GM18868 (cell line): ENCODE measurements at regions not wholly inside any gene's neighbourhood (a gene's known extent, or its start where the extent isn't known, plus 50 kb on each side); places are given as distances from the start of the nearest gene placed in this dataset.
"Not testable (repeated sequence)": the region's sequence is repeated elsewhere in the genome, so short reads cannot be mapped to it uniquely, and the experiment has no call there.

Experiments used
- ATAC-seq: cut with Tn5 transposase; IDR thresholded peaks from one replicate; pipeline ENCODE4 v1.9.1; 2021; ENCODE audit warnings: mild to moderate bottlenecking, moderate library complexity; ENCODE audit not compliant: unreplicated experiment

DNA sequence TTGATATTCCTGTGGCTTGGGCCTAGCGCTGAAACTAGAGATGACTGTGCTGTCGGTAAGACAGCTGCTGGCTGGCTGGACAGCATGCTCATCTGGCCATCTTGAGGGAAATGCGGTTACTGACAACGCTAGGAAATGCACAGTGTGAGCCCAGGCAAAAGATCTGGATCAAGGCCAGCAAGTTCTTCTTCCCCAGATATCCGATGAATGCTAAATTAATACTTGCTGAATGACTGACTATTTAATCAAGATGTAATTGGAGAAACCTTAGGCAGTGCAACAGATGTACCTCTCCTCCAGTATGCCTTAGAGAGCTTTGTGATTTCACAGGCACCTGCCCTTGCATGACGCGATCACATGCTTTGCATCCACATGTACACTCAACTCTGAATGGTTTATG is 659.1 kb downstream of the EFNA5 start:
- ATAC-seq, result no peak

DNA sequence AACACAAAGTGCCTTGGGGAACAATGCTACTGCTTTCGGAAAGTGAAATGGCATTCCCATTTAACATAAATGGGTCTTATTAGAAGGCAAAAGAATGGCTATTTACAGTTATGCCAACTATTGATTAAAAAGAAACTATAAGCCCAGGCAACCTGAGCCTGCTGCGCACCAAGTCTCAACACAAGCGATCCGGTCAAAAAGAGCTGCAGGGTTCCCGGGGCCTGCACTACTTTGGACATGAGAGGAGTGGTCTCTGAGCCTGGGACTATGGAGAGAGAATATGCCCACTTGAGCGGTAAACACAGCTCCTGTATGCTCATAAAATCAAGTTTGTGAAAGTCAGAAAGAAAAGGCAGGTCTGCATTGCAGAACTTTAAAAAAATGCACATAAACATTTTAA is 660.7 kb downstream of the EFNA5 start:
- no peak for ATAC-seq

DNA sequence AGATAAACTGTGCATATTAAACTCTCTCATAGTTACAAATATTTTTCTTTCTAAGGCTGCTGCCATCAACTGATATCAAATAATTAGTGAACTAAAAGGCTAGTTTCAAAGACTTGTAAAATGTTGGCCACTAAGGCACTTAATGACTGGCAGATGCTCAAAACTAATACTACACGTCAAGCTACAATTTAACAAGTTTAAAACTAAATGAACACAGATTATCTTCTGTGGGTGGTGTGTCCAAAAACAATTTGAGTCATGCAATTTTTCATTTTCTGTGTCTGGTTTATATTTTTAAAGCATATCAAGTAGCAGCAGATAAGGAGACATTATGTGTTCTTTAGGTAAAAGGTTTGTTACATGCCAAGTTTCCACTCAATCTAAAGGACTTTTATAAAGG is 665.1 kb downstream of the EFNA5 start:
- ATAC-seq, result no peak

DNA sequence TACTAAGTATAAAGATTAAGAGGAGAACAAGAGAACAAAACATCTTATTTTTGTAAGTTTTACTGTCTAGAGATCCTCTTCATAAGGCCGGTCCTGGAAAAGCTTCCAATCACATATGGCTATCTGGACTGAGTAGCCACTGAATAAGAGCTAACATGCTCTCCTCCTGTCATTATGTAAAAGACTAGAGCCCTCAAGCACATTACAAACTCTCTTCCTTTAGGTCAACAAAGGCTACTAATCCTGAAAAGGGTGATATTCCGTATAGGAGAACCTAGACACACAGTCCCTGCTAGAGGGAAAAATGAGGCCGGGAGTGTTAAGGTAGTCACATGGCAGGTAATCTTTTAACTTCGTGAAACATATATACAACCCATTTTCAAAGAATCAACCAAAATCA is 665.6 kb downstream of the EFNA5 start:
- ATAC-seq, result no peak

DNA sequence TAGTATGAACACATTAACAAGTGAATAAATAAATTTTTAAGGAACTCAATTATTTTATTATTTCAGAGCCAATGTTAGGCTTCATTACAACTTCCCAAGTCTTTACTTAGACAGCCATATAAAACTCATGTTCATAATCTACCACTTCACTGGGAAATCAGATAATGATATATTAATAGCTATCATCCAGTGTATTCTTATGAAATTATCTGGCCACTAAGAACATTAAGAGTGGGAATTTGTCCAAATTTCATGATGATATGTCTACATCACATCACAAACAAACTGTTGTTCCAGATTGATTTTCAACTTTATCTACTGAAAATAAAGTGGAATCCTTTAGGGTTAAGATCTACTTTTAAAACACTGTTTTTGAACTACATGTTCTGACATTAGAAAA is 668.6 kb downstream of the EFNA5 start:
- no peak for ATAC-seq

DNA sequence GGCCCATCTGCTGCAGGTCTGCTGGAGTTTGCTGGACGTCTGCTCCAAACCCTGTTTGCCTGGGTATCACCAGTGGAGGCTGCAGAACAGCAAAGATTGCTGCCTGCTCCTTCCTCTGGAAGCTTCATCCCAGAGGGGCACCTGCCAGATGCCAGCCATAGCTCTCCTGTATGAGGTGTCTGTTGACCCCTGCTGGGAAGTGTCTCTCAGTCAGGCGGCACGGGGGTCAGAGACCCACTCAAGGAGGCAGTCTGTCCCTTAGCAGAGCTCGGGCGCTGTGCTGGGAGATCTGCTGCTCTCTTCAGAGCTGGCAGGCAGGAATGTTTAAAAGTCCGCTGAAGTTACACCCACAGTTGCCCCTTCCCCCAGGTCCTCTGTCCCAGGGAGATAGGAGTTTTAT is 671.2 kb downstream of the EFNA5 start:
- ATAC-seq, result not testable (repeated sequence)

DNA sequence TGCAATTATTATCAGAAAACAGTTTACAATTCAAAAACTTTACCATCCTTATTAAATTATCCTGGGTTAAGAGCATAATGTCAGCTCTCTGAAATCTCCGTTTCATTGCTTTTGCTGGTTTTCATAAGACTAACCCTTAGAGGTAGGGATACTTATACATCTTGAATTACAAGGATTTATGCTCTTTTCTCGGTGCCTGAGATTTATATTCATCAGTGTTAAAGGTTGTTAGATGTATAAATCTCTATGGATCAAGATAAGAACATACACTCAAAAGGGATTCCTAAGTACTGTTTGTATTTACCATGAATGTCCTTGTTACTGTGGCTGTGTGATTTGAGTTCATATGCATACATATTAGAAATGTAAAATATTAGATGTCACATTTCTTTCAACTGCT is 684.7 kb downstream of the EFNA5 start:
- ATAC-seq, result no peak

DNA sequence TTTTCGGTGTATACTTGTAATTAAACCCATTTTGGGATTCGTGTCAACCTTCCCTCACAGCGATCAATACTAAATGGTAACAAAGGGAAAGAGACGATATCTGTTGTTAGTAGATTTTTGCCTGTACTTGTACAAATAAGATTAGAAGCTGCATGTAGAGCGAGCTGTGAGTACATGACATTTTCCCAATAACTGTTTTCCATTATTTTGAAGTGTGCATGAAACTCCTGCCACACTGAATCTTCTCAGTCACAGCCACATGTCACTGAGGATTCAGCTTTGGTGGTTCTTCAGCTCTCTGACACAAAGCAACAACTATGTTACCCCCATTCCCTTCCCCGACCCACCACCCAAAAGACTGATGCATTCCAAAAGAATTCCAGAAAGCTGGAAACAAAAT is 685.6 kb downstream of the EFNA5 start:
- no peak for ATAC-seq

DNA sequence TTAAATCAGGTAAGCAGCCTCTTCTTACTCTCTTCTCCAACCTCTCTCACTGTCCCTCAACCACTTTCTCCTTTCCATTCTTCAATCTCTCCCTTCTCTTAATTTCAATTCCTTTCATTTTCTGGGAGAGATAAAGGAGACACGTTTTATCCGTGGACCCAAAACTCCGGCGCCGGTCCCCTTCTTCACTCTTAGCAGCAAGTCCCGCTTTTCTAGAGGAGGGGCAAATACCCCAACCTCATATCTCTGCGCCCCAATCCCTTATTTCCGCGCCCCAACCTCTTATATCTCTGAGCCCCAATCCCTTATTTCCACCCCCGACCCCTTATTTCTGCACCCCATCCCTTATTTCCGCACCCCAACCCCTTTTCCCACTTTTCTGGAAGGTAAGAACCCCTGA is 691.6 kb downstream of the EFNA5 start:
- ATAC-seq, result not testable (repeated sequence)

DNA sequence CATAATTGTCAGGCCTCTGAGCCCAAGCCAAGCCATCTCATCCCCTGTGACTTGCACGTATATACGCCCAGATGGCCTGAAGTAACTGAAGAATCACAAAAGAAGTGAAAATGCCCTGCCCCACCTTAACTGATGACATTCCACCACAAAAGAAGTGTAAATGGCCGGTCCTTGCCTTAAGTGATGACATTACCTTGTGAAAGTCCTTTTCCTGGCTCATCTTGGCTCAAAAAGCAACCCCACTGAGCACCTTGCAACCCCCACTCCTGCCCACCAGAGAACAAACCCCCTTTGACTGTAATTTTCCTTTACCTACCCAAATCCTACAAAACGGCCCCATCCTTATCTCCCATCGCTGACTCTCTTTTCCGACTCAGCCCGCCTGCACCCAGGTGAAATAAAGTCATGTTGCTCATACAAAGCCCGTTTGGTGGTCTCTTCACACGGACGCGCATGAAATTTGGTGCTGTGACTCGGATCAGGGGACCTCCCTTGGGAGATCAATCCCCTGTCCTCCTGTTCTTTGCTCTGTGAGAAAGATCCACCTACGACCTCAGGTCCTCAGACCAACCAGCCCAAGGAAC is 692.1 kb downstream of the EFNA5 start:
- ATAC-seq, result not testable (repeated sequence)

DNA sequence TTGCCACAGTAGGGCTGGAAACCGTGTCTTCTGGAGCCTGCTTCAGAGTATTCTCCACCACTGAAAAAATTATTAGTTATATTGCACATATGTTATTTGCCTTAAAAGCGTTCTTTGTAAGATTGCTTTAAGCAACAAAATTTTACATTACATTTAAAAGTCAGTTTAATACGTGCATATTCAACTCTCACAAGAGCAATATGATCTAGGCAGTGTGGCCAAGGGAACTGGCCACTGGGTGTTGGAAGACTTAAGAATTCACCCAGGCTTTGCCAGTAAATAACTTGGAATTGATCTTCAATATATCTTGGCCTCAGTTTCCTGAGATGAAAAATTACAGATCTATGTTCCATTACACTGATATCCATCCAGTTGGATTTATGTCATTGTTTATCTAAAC is 694.4 kb downstream of the EFNA5 start:
- ATAC-seq, result no peak

DNA sequence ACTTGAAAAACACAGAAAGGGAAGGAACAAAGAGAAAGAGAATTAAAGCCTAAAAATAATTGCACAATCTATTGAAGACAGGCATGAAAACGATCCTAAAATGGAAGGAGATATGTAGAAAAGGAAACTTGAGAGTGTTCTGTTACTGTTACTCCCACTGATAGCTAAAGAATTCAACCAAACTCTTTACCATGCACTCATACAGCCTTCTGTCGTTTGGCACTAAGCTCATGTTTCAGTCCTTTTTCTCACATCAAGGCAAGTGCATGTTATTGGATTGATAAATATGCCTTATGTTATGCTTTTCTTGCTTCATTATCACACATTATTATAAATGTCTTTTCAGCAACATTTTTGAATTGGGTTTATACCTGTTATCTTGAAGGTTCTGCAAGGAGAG is 696.5 kb downstream of the EFNA5 start:
- ATAC-seq, result no peak

DNA sequence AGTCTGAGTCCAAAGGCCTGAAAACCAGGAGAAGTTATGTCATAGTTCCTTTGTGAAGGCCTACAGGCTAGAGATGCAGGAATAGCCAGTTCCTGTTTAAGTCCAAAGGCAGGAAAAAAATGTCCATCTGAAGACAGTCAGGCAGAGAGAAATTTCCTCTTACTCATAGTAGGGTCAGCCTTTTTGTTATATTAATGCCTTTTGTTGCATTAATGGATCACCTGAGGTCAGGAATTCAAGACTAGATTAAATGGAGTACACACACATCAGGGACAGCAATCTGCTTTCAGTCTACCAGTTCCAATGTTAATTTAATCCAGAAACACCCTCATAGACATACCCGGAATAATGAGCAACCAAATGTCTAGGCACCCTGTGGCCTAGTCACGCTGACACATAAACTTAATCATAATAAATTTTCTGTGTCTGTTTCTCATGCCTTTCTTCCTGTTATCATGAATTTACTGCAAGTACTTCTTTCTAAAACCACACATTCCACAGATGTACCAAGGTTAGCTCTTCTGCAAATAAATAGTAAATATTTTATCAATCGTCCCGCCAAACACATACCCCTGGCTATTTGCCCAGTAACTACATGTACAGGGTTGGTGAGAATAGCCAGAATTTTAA is 703.9 kb downstream of the EFNA5 start:
- ATAC-seq, result no peak

DNA sequence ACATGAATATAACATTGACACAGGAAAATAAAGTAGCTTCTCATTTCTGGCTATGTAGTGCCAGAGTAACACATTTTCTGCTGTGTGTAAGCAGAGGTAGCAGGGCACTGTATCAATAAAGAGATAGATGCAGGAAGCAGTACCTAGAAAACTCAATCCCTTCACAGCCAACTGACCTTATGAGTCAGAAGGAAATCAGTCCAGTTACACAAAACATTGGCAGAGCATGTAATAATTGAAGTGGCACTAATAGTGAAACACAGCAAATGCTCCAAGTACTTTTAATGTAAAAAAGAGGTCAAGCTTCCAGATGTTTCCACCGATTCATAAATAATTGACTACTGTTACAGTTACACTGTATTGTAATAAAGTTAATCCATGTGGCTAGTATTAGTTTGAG is 706.6 kb downstream of the EFNA5 start:
- ATAC-seq, result no peak

DNA sequence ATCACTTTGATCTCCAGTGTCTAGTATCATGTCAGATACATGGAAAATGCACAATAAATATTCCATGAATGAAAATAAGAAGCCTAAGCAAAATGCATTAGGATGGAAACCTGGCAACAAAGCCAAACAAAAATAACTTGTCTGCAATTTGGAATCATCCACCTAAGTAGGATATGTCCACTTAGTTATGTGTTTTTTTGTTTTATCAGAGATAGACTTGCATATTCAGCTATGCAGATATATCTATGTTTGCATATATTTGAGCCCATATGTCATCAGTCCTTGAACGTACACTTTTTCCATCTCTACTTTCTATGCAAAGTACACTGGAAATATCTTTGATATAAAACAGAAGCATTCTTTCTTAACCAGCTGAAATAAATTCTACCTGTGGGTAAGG is 707.1 kb downstream of the EFNA5 start:
- no peak for ATAC-seq

DNA sequence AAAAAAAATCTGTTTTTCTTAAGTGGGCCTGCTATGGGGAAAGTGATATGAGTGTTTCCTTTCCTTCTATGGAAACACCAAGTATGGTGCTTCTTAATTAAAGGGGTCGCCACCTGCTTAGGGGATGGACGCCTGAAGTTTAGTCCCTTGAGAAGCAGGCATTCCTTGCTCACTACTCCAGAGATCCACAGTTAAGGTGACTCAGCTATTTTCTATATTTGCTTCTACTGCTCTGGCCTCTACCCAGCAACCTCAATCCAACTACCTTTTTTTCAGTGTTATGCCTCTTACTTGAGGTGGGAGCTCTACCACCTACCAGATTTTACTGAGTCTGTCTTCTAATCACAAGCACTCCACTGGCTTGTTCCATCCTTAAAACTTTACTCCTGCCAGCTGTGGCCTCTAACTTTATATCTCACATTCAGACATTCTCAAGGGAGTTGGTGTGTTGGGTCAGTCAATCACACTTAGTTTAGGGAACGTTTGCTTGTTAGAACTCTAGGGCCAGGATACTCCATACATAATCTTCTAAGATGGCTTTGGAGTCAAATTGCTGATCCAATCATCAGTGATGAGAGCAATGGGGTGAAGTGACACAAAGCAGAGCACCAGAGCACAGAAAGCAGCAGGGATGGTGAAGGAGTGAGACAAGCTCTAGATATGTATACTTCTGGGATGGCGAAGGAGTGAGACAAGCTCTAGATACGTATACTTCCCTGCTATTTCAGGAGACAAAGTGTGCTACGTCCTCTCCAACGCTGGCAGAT is 708.1 kb downstream of the EFNA5 start:
- no peak for ATAC-seq

DNA sequence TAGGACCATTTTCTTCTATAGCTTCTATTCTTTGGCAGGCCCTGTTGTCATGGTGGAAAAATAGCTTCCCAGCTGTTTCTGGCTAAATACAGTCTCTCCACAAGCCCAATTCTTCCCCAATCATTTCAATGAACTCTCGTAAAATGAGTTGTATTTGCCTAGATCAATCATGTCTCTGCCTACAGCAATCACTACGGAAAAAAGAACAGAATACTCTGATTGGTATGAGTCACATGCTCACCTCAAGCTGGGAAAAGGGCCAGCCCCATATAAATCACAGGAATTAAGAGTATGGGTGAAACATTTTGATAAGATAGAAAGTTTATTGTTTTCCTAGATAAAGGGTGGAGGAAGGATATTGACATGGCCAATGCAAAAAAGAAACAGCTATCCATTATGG is 711.4 kb downstream of the EFNA5 start:
- no peak for ATAC-seq

DNA sequence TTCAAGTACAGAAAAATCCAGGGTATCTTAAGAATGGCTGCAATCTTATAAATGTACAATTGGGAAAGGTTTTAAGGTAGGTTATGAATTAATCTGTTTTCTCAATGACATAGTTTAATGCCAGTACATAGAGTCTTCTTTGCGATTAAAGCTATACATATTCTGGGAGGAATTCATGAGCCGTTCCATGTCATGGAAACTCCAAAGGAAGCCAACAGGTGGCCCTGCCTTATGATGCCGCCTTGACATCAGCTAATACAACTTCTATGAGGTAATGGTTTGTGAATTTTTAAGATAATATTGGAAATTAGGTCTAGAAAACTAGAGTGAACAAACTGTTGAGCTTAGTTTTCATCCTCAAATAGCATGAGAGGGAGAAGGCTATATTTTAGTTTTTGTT is 713.4 kb downstream of the EFNA5 start:
- ATAC-seq, result no peak

DNA sequence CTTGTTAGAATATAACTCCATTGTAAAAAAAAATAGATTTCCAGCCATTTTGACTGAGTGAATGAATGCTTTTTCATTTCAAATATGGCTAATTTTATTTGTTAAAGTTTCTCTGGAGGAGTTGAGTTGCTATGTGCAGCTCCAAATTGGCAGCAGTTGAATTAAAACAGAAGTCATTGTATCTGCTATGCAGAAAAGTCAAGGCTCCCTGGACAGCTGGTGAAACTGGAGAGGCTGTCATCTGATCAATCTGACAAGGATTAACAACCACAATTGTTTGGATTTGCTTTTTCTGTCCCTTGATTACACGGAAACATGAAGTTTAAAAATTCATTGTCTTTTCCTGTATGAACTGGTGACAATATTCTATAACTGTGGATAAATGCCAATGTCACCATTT is 713.9 kb downstream of the EFNA5 start:
- no peak for ATAC-seq

DNA sequence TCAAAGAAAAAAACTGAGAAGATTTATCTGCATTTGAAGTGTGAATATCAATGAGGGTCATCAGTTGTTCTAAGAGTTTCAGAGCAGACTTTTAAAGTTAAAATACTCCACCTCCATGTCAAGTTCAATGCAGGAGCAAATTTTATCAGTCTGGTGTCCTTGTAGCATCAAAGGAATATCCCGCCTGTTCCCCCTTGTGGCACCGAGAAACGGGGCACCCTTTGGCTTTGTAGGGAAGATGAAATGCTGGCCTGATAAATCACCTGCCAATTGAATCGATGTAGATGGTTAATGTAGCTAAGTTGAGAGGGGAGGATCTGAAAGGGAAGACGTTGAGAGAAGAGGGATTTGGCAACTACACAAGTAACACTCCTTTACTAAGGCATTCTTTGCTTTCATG is 714.5 kb downstream of the EFNA5 start:
- no peak for ATAC-seq

DNA sequence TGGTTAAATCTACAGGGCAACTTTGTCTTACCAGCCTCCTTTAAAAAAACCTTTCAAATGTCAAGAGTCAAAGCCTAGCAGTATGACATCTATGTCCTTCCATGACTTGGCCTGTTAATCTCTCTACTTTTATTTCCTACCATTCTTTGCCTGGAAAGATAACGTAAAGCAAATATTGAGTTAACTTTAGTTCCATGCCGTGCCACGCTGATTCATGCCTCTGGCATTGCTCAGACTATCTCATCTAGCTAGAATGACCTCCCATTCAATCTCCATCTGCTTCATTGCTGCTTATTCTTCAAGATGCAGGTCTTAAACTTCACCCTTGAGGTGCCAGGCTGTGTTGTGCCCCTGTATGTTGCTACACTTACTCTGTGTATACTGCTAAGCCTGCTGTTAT is 729.8 kb downstream of the EFNA5 start:
- no peak for ATAC-seq

DNA sequence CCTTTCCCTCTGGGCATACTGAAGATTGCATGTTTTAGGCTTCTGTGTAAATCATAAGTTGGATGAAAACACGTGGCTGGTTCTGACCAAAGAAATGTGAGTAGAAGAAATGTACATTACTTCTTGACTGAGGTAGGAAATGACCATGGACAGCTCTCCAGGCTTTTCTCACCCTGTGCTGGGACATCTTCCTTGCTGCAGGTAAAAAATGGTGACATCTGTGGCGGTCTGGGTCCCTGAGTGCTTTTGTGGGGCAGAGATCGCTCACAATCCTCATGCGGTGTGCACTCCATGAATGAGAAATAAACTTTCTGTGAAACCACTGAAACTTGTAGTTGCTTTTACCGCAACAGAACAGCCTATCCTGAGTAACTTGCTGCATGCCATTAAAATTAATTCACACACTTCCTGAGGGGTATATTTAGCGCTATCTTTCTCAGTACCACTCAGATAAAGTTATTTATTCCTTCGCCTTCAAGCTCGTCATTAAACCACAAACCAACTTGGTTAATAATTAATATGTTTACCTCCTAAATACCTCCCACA is 730.4 kb downstream of the EFNA5 start:
- ATAC-seq, result no peak
